Nephron (organoid): ENCODE measurements at regions not wholly inside any gene's neighbourhood (a gene's known extent, or its start where the extent isn't known, plus 50 kb on each side); places are given as distances from the start of the nearest gene placed in this dataset.

Experiments used
- H3K27ac Mint-ChIP-seq, 3 experiments: 2 replicates each; pipeline ENCODE4 v1.8.0; 2020; ENCODE audit warnings: mixed read lengths in 3 of 3, mild to moderate bottlenecking in 2 of 3, moderate library complexity in 1 of 3
- H3K27me3 Mint-ChIP-seq: 2 replicates; pipeline ENCODE4 v1.8.0; 2021; ENCODE audit warnings: low read depth, mild to moderate bottlenecking, moderate library complexity, mixed read lengths
- H3K36me3 Mint-ChIP-seq: 2 replicates; pipeline ENCODE4 v1.8.0; 2020; ENCODE audit warnings: low read depth, mixed read lengths
- H3K4me1 Mint-ChIP-seq: 2 replicates; pipeline ENCODE4 v1.8.0; 2020; ENCODE audit warnings: mixed read lengths
- H3K4me3 Mint-ChIP-seq, 3 experiments: 2 replicates each; pipeline ENCODE4 v1.8.0; 2020; ENCODE audit warnings: mild to moderate bottlenecking in 3 of 3, mixed read lengths in 3 of 3, moderate library complexity in 2 of 3
- H3K9me3 Mint-ChIP-seq: 2 replicates; pipeline ENCODE4 v1.8.0; 2020; ENCODE audit warnings: mixed read lengths
- TF ChIP-seq, protein P1 (sequence below), 3 experiments: fragments of 200-600 bp; sonication (generic); IDR thresholded peaks; one replicate each; pipeline ENCODE4 v1.5.0; 2021; ENCODE audit warnings: antibody characterized with exemption in 3 of 3; ENCODE audit not compliant: unreplicated experiment in 3 of 3

DNA sequence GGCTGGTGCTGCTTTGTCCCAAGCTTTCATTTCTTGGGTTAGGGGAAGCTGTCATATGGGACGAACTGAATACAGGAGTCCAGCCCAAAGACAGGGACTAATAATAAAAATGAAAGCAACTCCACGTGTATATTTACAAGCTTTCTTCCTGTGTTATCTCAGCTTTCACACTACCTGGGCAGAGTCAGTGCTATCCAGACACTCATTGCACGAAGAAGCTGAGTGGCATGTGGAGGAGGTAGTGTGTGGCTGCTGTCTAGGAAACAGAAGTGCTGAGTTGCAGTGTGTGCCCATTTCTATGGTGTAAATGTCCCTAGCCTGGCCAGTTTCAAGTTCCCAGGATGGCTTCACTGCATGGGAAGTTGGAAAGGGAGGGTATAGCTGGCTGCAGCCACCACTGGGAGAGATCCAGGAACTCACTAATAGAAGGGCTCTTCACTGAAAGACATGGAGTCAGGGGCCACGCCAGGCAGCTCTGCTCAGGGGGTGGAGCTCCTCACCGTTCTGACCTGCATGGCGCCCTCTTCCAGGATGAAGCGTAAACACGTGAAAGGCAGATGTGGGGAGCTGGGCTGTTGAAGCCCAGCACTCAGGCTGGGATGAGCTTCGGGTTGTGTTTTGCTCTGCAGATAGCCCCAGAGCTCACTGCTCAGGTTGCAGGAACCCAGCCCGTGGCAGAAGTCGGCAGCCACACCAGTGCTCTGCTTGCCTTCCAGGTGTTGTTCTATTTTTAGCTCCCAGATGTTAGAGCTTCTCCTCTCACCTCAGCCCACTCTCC is 116.9 kb downstream of the IRX2 start:
- no peaks in the 10 kb centered on the region for H3K36me3 Mint-ChIP-seq
- H3K4me1 Mint-ChIP-seq, result peaks cover 3% of the 10 kb centered on the region
- H3K9me3 Mint-ChIP-seq, result no peaks in the 10 kb centered on the region
- H3K4me3 Mint-ChIP-seq, result no peak overlapping the region
- no peak overlapping the region for H3K27ac Mint-ChIP-seq
- peaks cover 82% of the 10 kb centered on the region for H3K27me3 Mint-ChIP-seq
- TF ChIP-seq, protein P1, sequence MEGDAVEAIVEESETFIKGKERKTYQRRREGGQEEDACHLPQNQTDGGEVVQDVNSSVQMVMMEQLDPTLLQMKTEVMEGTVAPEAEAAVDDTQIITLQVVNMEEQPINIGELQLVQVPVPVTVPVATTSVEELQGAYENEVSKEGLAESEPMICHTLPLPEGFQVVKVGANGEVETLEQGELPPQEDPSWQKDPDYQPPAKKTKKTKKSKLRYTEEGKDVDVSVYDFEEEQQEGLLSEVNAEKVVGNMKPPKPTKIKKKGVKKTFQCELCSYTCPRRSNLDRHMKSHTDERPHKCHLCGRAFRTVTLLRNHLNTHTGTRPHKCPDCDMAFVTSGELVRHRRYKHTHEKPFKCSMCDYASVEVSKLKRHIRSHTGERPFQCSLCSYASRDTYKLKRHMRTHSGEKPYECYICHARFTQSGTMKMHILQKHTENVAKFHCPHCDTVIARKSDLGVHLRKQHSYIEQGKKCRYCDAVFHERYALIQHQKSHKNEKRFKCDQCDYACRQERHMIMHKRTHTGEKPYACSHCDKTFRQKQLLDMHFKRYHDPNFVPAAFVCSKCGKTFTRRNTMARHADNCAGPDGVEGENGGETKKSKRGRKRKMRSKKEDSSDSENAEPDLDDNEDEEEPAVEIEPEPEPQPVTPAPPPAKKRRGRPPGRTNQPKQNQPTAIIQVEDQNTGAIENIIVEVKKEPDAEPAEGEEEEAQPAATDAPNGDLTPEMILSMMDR (IDR thresholded peaks at IDR 0.05; ENCODE audit: unreplicated experiment in 3 of 3), result no peak

DNA sequence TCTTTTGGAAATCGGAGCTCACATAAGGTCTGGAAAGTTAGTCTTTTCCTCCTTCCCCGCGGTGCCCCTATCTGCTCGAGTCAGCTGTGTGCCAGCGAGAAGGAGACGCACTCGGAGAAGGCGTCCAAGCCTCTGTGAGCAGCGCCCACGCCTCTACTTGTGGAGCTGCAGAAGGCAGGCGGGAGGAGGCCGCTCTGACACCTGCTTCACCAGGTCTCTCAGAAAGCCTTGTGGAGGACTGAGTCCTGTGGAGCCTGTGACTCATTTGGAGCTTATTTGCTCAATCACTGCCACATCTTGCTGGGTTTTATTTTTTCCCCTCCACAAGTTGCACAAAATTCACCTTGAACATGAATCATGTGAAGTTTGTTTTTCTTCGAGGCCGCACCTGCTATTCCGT is 117.5 kb downstream of the IRX2 start:
- Mint-ChIP-seq H3K9me3 (no peaks in the 10 kb centered on the region), H3K4me3 (no peak overlapping the region), H3K4me1 (peaks cover 1% of the 10 kb centered on the region), H3K27ac (no peak overlapping the region), H3K36me3 (no peaks in the 10 kb centered on the region), H3K27me3 (peaks cover 78% of the 10 kb centered on the region)
- TF ChIP-seq, protein P1 (IDR thresholded peaks at IDR 0.05; ENCODE audit: unreplicated experiment in 3 of 3), result no peak

DNA sequence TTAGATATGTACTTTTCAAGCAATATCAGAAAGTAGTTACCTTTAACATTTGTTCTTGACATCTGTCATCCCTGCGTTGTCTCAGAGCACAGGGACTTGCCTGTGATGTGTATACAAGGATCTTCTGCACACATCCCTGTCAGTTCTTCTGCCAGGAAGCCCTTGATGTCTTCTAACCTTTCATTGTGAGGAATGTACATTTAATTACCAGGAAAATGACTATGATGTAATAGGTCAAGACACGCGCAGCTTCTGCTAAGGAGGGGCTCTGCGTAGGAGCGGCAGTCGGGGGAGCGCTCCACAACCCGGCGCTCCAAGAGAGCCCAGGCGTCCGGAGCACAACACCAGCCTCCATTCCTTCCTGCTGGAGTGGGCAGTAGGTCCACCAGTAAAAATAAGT is 119.7 kb downstream of the IRX2 start:
- no peaks in the 10 kb centered on the region for H3K36me3 Mint-ChIP-seq
- TF ChIP-seq, protein P1 (IDR thresholded peaks at IDR 0.05; ENCODE audit: unreplicated experiment in 3 of 3), result no peak
- peaks cover 73% of the 10 kb centered on the region for H3K27me3 Mint-ChIP-seq
- H3K27ac Mint-ChIP-seq, result no peak overlapping the region
- no peak overlapping the region for H3K4me3 Mint-ChIP-seq
- H3K4me1 Mint-ChIP-seq, result no peaks in the 10 kb centered on the region
- H3K9me3 Mint-ChIP-seq, result peaks cover 3% of the 10 kb centered on the region

DNA sequence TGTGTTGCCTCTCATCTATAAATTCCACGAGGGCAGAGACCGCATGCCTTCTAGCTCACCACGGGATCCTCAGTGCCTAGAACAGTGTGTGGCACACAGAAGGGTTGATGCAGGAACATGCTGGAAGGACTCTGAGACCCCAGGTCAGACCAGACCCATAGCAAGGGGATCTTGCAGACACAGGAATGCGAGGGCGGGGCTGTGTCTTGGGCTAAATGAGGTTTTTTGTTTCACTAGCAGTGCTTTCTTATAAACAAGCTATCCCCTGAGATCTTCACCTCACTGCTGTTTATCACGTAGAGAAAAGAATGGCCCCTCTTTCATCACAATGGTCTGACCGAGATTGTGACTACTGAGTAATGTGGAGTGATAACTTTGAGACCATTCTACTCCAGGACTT is 122.4 kb downstream of the IRX2 start:
- Mint-ChIP-seq H3K27me3 (peaks cover 58% of the 10 kb centered on the region), H3K4me3 (no peak overlapping the region), H3K36me3 (no peaks in the 10 kb centered on the region), H3K9me3 (peaks cover 3% of the 10 kb centered on the region), H3K27ac (no peak overlapping the region), H3K4me1 (no peaks in the 10 kb centered on the region)
- TF ChIP-seq, protein P1 (IDR thresholded peaks at IDR 0.05; ENCODE audit: unreplicated experiment in 3 of 3), result no peak

DNA sequence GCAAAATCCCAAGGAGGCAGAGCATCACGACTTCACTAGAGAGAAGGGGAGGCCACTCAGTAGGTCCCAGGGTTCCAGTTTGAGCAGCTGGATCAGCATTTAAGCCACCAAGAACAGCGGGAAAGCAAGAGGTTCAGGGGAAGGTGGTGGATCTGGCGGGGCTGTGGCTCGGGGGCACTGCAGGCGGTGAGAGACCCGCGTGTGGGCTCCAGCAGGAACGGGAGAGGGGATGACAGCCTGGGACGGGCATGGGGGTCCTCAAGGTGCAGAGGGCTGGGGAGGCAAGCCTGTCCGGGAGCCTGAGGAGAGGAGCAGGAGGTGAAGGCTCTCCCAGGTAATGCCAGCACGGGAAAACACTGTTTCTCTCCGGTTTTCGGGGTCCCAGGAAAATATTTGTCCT is 123.6 kb downstream of the IRX2 start:
- peaks cover 46% of the 10 kb centered on the region for H3K27me3 Mint-ChIP-seq
- TF ChIP-seq, protein P1 (IDR thresholded peaks at IDR 0.05; ENCODE audit: unreplicated experiment in 3 of 3), result no peak

DNA sequence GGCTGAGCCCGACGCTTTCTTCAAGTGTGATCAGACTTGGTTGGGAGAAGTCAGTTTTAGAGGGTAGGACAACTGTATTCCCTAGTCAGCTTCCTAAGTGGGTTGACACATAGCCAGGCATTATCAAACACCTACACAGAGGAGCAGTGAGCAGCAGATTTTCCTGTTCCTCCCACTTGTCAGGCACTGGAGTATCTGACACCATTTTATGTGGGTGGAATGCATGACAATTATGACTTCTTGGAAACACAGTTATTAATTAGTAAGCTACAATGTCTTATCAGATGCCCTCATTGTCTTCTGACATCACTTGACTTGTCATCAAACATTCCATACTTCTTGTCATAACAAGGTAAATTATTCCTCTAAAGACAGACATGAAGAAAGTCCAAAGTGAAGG is 124.9 kb downstream of the IRX2 start:
- H3K9me3 Mint-ChIP-seq, result peaks cover 3% of the 10 kb centered on the region
- H3K4me1 Mint-ChIP-seq, result no peaks in the 10 kb centered on the region
- no peaks in the 10 kb centered on the region for H3K36me3 Mint-ChIP-seq
- H3K4me3 Mint-ChIP-seq, result no peak overlapping the region
- TF ChIP-seq, protein P1 (IDR thresholded peaks at IDR 0.05; ENCODE audit: unreplicated experiment in 3 of 3), result no peak
- H3K27me3 Mint-ChIP-seq, result peaks cover 46% of the 10 kb centered on the region
- no peak overlapping the region for H3K27ac Mint-ChIP-seq

More for the DNA sequence above, 123.6 kb downstream of the IRX2 start:
- Mint-ChIP-seq H3K36me3 (no peaks in the 10 kb centered on the region), H3K4me3 (no peak overlapping the region), H3K9me3 (peaks cover 3% of the 10 kb centered on the region), H3K4me1 (no peaks in the 10 kb centered on the region), H3K27ac (no peak overlapping the region)
